K562 (cell line): ENCODE measurements at regions not wholly inside any gene's neighbourhood (a gene's known extent, or its start where the extent isn't known, plus 50 kb on each side); places are given as distances from the start of the nearest gene placed in this dataset.
"Not testable (repeated sequence)": the region's sequence is repeated elsewhere in the genome, so short reads cannot be mapped to it uniquely, and the experiment has no call there.

Source experiments
- ATAC-seq: fragments of 200-7000 bp; cut with Tn5 transposase; 3 replicates; pipeline ENCODE4 v1.9.1; 2020; ENCODE audit warnings: moderate library complexity
- BruUV-seq: library from RNA; stranded (reverse); fragments of 400-500 nt; replicated peaks from 2 replicates; lab custom pipeline; 2021; lab: Mats Ljungman, UMichigan
- CTCF ChIA-PET: fragments of 300-600 bp; formaldehyde crosslinking; extraction: SDS; loops from one replicate; lab custom pipeline; 2021; ENCODE audit warnings: low intra/inter-chr PET ratio; lab: Yijun Ruan, JAX
- POLR2A ChIA-PET: fragments of 300-600, 350-650 bp; sonication (Branson Sonifier 250); formaldehyde crosslinking; extraction: SDS; loops from one replicate; lab custom pipeline; 2021; ENCODE audit warnings: antibody characterized with exemption, inconsistent platforms; lab: Yijun Ruan, JAX
- DNase-seq, 4 experiments: peaks; one replicate each; pipeline versions ENCODE4 v3.0.0 to v3.0.0-alpha.2; 2011 to 2018; ENCODE audit warnings: low spot score in 3 of 4, mixed read lengths in 3 of 4; ENCODE audit errors: extremely low read depth in 1 of 4
- FAIRE-seq: peaks from 2 replicates; lab custom pipeline; 2011; peaks lifted over from hg19 to GRCh38; lab: Jason Lieb, UNC
- H2AFZ ChIP-seq: 2 replicates; pipeline ENCODE4 v1.6.0; 2011; ENCODE audit warnings: low read depth, low read length, control low read depth, inconsistent platforms
- H3K27ac ChIP-seq: fragments of 200-600 bp; 3 replicates; pipeline ENCODE4 v1.8.0; 2011; ENCODE audit warnings: low read depth, mild to moderate bottlenecking, control low read depth, inconsistent platforms, low read length, moderate library complexity, mixed read lengths; ENCODE audit errors: extremely low read depth
- H3K27me3 ChIP-seq, 2 experiments: fragments of 300-600 bp in 1 of 2; 2 replicates in 1 of 2; 3 replicates in 1 of 2; pipeline versions ENCODE4 v1.6.0 to v1.8.0; 2011; ENCODE audit warnings: inconsistent platforms in 2 of 2, low read length in 2 of 2, mild to moderate bottlenecking in 1 of 2, mixed read lengths in 1 of 2, moderate library complexity in 1 of 2; ENCODE audit not compliant: control insufficient read depth in 2 of 2, insufficient read depth in 2 of 2
- H3K36me3 ChIP-seq: fragments of 300-600 bp; 3 replicates; pipeline ENCODE4 v1.8.0; 2011; ENCODE audit warnings: mild to moderate bottlenecking, low read length, inconsistent platforms; ENCODE audit not compliant: control insufficient read depth, insufficient read depth
- H3K4me1 ChIP-seq, 2 experiments: fragments of 200-600 bp in 1 of 2; replicated peaks in 1 of 2; 2 replicates in 1 of 2; 3 replicates in 1 of 2; pipeline versions ENCODE4 v1.5.1 to v1.8.0; 2011; ENCODE audit warnings: inconsistent platforms in 2 of 2, low read length in 2 of 2, mild to moderate bottlenecking in 1 of 2, mixed read lengths in 1 of 2, moderate library complexity in 1 of 2; ENCODE audit not compliant: control insufficient read depth in 2 of 2, insufficient read depth in 2 of 2
- H3K4me2 ChIP-seq: 2 replicates; pipeline ENCODE4 v1.6.1; 2011; ENCODE audit warnings: low read length, control low read depth, inconsistent platforms, mixed read lengths; ENCODE audit not compliant: insufficient read depth
- H3K4me3 ChIP-seq: fragments of 200-600 bp; sonication (generic), shearing (Covaris generic); 2 replicates; pipeline ENCODE4 v1.5.1; 2016; ENCODE audit warnings: control low read depth, inconsistent platforms
- H3K79me2 ChIP-seq: fragments of 200-600 bp; 3 replicates; pipeline ENCODE4 v1.8.0; 2011; ENCODE audit warnings: low read length, inconsistent platforms; ENCODE audit not compliant: control insufficient read depth, insufficient read depth
- H3K9ac ChIP-seq, 2 experiments: 2 replicates each; pipeline versions ENCODE4 v1.6.0 to v1.6.1; 2011; ENCODE audit warnings: low read depth in 2 of 2, low read length in 2 of 2, control low read depth in 1 of 2, inconsistent platforms in 1 of 2, mild to moderate bottlenecking in 1 of 2, mixed read lengths in 1 of 2; ENCODE audit not compliant: insufficient read depth in 1 of 2
- H3K9me1 ChIP-seq: one replicate; pipeline ENCODE4 v1.6.0; 2011; ENCODE audit warnings: inconsistent platforms, mild to moderate bottlenecking, low read length, moderate library complexity; ENCODE audit not compliant: control insufficient read depth, insufficient read depth
- H3K9me3 ChIP-seq: replicated peaks from 2 replicates; pipeline ENCODE4 v1.5.1; 2011; ENCODE audit warnings: low read depth, low read length, inconsistent platforms; ENCODE audit not compliant: control insufficient read depth, insufficient read depth
- H4K20me1 ChIP-seq: replicated peaks from 2 replicates; pipeline ENCODE4 v1.6.1; 2011; ENCODE audit warnings: low read length, inconsistent platforms, mixed read lengths; ENCODE audit not compliant: control insufficient read depth, insufficient read depth
- HMG20A ChIP-seq: fragments of 450-650 bp; formaldehyde crosslinking; conservative IDR thresholded peaks from 2 replicates; pipeline ENCODE4 v1.4.0; 2020; ENCODE audit warnings: mild to moderate bottlenecking, mixed read lengths
- ZNF644 ChIP-seq: fragments of 200-800 bp; sonication (Bioruptor generic); IDR thresholded peaks from 2 replicates; pipeline ENCODE4 v1.6.1; 2016; ENCODE audit warnings: low read depth, missing genetic modification characterization, missing compliant biosample characterization
- WGBS: fragments of 100-300 bp; shearing (Covaris generic); methylation state at CpG from one replicate; pipeline ENCODE4 v1.1.6; 2016; ENCODE audit warnings: low coverage, mixed read lengths; ENCODE audit not compliant: insufficient coverage; ENCODE audit errors: missing lambda C conversion rate; 5-methylcytosine and 5-hydroxymethylcytosine counted together
- in situ Hi-C: fragments of 300-500 bp; cut with MboI; formaldehyde crosslinking; loops from 4 replicates; pipeline ENCODE4 v1.15.0; 2018; ENCODE audit warnings: inconsistent platforms, mixed read lengths
- intact Hi-C: fragments of 100-400 bp; cut with micrococcal nuclease; formaldehyde crosslinking; loops from 2 replicates; pipeline ENCODE4 v1.14.2; 2022

- 0% methylated on average over 6 of the region's 6 CpGs for WGBS
- Histone ChIP-seq H3K9me1 (no peaks in the 10 kb centered on the region), H4K20me1 (no peaks in the 10 kb centered on the region), H3K9me3 (no peaks in the 10 kb centered on the region), H3K4me1 (no peaks in the 10 kb centered on the region), H3K4me2 (no peak overlapping the region), H3K27ac (no peak overlapping the region), H3K27me3 (no peaks in the 10 kb centered on the region), H3K79me2 (no peaks in the 10 kb centered on the region), H2AFZ (no peak overlapping the region), H3K36me3 (no peaks in the 10 kb centered on the region), H3K9ac (no peak overlapping the region), H3K4me3 (no peak overlapping the region)
- TF ChIP-seq HMG20A (CRISPR knock-in tag) (no peak), ZNF644 (tag) (no peak)
- FAIRE-seq (no peak), ATAC-seq (no peak), DNase-seq (no peak)
- POLR2A ChIA-PET: no interaction called here
- in situ Hi-C loops: no loop called here
- no TSS peak for BruUV-seq
- intact Hi-C loops: no loop called here
- CTCF ChIA-PET: no interaction called here
These were observed 206.8 kb downstream of the MEIS1 start for GRCh38 chr2:66641685-66642084.

GRCh38 chr2:66648081-66648480 lies 213.2 kb downstream of the MEIS1 start:
- H2AFZ ChIP-seq, H3K27me3 ChIP-seq, H3K36me3 ChIP-seq, H3K4me2 ChIP-seq, H3K9ac ChIP-seq, H3K9me1 ChIP-seq, H3K79me2 ChIP-seq, ATAC-seq, H3K27ac ChIP-seq, FAIRE-seq, CTCF ChIA-PET, H3K4me3 ChIP-seq, H3K9me3 ChIP-seq, H4K20me1 ChIP-seq, DNase-seq, BruUV-seq, in situ Hi-C loops, H3K4me1 ChIP-seq, intact Hi-C loops: not testable (repeated sequence)
- POLR2A ChIA-PET: interaction anchor here (0.7 kb wide), 1 partner anchor 8 kb away, joined by 3 read pairs; no protein-coding TSS in a partner anchor
- WGBS: 8% methylated on average over 6 of the region's 12 CpGs
